IgD-negative memory B cell (primary cell): ENCODE measurements at regions not wholly inside any gene's neighbourhood (a gene's known extent, or its start where the extent isn't known, plus 50 kb on each side); places are given as distances from the start of the nearest gene placed in this dataset.

Experiments
- H3K27ac Mint-ChIP-seq, 3 donors: one replicate each; pipeline ENCODE4 v1.8.0; 2020 to 2022; ENCODE audit warnings: mild to moderate bottlenecking in 3 of 3, mixed read lengths in 3 of 3, moderate library complexity in 1 of 3
- H3K27me3 Mint-ChIP-seq: one replicate; pipeline ENCODE4 v1.8.0; 2021; ENCODE audit warnings: mixed read lengths
- H3K36me3 Mint-ChIP-seq: one replicate; pipeline ENCODE4 v1.8.0; 2020; ENCODE audit warnings: mild to moderate bottlenecking, mixed read lengths
- H3K4me1 Mint-ChIP-seq, 3 donors: one replicate each; pipeline ENCODE4 v1.8.0; 2020 to 2022; ENCODE audit warnings: mixed read lengths in 3 of 3, mild to moderate bottlenecking in 1 of 3
- H3K4me3 Mint-ChIP-seq, 4 donors: one replicate each; pipeline ENCODE4 v1.8.0; 2020 to 2022; ENCODE audit warnings: mild to moderate bottlenecking in 4 of 4, mixed read lengths in 4 of 4, moderate library complexity in 3 of 4
- H3K9me3 Mint-ChIP-seq, 3 donors: one replicate each; pipeline ENCODE4 v1.8.0; 2020 to 2021; ENCODE audit warnings: mixed read lengths in 3 of 3, mild to moderate bottlenecking in 1 of 3

GRCh38 chr13:99043831-99044231, 66.0 kb upstream of the DOCK9 start:
- peaks cover 3% of the 10 kb centered on the region for H3K36me3 Mint-ChIP-seq
- H3K27me3 Mint-ChIP-seq = peaks cover 43% of the 10 kb centered on the region
- no peak overlapping the region for H3K4me3 Mint-ChIP-seq
- H3K27ac Mint-ChIP-seq = peak overlapping the region in 1 of 3 donors; percentile 13
- H3K4me1 Mint-ChIP-seq = peaks cover 10 to 26% (median 18%) of the 10 kb centered on the region in 3 donors
- no peaks in the 10 kb centered on the region for H3K9me3 Mint-ChIP-seq

GRCh38 chr13:99044764-99045163, 66.9 kb upstream of the DOCK9 start:
- Mint-ChIP-seq H3K27ac (no peak overlapping the region), H3K27me3 (peaks cover 43% of the 10 kb centered on the region), H3K9me3 (no peaks in the 10 kb centered on the region), H3K36me3 (peaks cover 5% of the 10 kb centered on the region), H3K4me1 (peaks cover 10 to 26% (median 18%) of the 10 kb centered on the region in 3 donors), H3K4me3 (no peak overlapping the region)

GRCh38 chr13:99045396-99045795, 67.5 kb upstream of the DOCK9 start:
- H3K9me3 Mint-ChIP-seq = no peaks in the 10 kb centered on the region
- H3K4me1 Mint-ChIP-seq = peaks cover 13 to 30% (median 18%) of the 10 kb centered on the region in 3 donors
- peaks cover 45% of the 10 kb centered on the region for H3K27me3 Mint-ChIP-seq
- no peak overlapping the region for H3K4me3 Mint-ChIP-seq
- peaks cover 5% of the 10 kb centered on the region for H3K36me3 Mint-ChIP-seq
- no peak overlapping the region for H3K27ac Mint-ChIP-seq

GRCh38 chr13:99046851-99047250, 69.0 kb upstream of the DOCK9 start:
- peaks cover 47% of the 10 kb centered on the region for H3K27me3 Mint-ChIP-seq
- no peaks in the 10 kb centered on the region for H3K9me3 Mint-ChIP-seq

GRCh38 chr13:99050983-99051488, 73.2 kb upstream of the DOCK9 start:
- Mint-ChIP-seq H3K4me3 (peak overlapping the region in 2 of 4 donors; percentile 74 to 84), H3K4me1 (peaks cover 35 to 47% (median 42%) of the 10 kb centered on the region in 3 donors), H3K27me3 (peaks cover 37% of the 10 kb centered on the region), H3K9me3 (no peaks in the 10 kb centered on the region), H3K36me3 (peaks cover 7% of the 10 kb centered on the region), H3K27ac (peak overlapping the region in 1 of 3 donors; percentile 22)

More at GRCh38 chr13:99046851-99047250, 69.0 kb upstream of the DOCK9 start:
- no peak overlapping the region for H3K27ac Mint-ChIP-seq
- peaks cover 7% of the 10 kb centered on the region for H3K36me3 Mint-ChIP-seq
- H3K4me3 Mint-ChIP-seq = peak overlapping the region in 1 of 4 donors; percentile 87
- H3K4me1 Mint-ChIP-seq = peaks cover 25 to 41% (median 31%) of the 10 kb centered on the region in 3 donors

GRCh38 chr13:99051768-99052455, 74.0 kb upstream of the DOCK9 start:
- peaks cover 28 to 41% (median 33%) of the 10 kb centered on the region in 3 donors for H3K4me1 Mint-ChIP-seq
- H3K27me3 Mint-ChIP-seq = peaks cover 32% of the 10 kb centered on the region

GRCh38 chr13:99053636-99054233, 75.9 kb upstream of the DOCK9 start:
- H3K36me3 Mint-ChIP-seq = peaks cover 4% of the 10 kb centered on the region
- H3K4me3 Mint-ChIP-seq = no peak overlapping the region
- H3K4me1 Mint-ChIP-seq = peaks cover 26 to 41% (median 32%) of the 10 kb centered on the region in 3 donors
- peaks cover 23% of the 10 kb centered on the region for H3K27me3 Mint-ChIP-seq
- H3K9me3 Mint-ChIP-seq = no peaks in the 10 kb centered on the region
- no peak overlapping the region for H3K27ac Mint-ChIP-seq

More at GRCh38 chr13:99051768-99052455, 74.0 kb upstream of the DOCK9 start:
- Mint-ChIP-seq H3K4me3 (peak overlapping the region in 2 of 4 donors; percentile 74 to 84), H3K36me3 (peaks cover 7% of the 10 kb centered on the region), H3K27ac (peak overlapping the region in 2 of 3 donors; percentile 22 to 56), H3K9me3 (no peaks in the 10 kb centered on the region)

GRCh38 chr13:99055281-99055680, 77.4 kb upstream of the DOCK9 start:
- Mint-ChIP-seq H3K4me1 (peaks cover 27 to 41% (median 32%) of the 10 kb centered on the region in 3 donors), H3K27me3 (peaks cover 21% of the 10 kb centered on the region), H3K9me3 (no peaks in the 10 kb centered on the region), H3K36me3 (peaks cover 2% of the 10 kb centered on the region), H3K27ac (peak overlapping the region in 1 of 3 donors; percentile 74), H3K4me3 (peak overlapping the region in 2 of 4 donors; percentile 22 to 56)

GRCh38 chr13:99055735-99056134, 77.9 kb upstream of the DOCK9 start:
- Mint-ChIP-seq H3K36me3 (peaks cover 2% of the 10 kb centered on the region), H3K27ac (no peak overlapping the region), H3K27me3 (peaks cover 21% of the 10 kb centered on the region), H3K9me3 (no peaks in the 10 kb centered on the region), H3K4me1 (peaks cover 24 to 39% (median 30%) of the 10 kb centered on the region in 3 donors), H3K4me3 (no peak overlapping the region)

GRCh38 chr13:99056381-99057014, 78.6 kb upstream of the DOCK9 start:
- Mint-ChIP-seq H3K27me3 (peaks cover 14% of the 10 kb centered on the region), H3K9me3 (no peaks in the 10 kb centered on the region), H3K36me3 (no peaks in the 10 kb centered on the region), H3K27ac (no peak overlapping the region), H3K4me3 (no peak overlapping the region), H3K4me1 (peaks cover 18 to 32% (median 26%) of the 10 kb centered on the region in 3 donors)

- no peaks in the 10 kb centered on the region for H3K9me3 Mint-ChIP-seq
- no peaks in the 10 kb centered on the region for H3K36me3 Mint-ChIP-seq
- peaks cover 11% of the 10 kb centered on the region for H3K27me3 Mint-ChIP-seq
- peaks cover 10 to 22% (median 17%) of the 10 kb centered on the region in 3 donors for H3K4me1 Mint-ChIP-seq
- no peak overlapping the region for H3K4me3 Mint-ChIP-seq
- H3K27ac Mint-ChIP-seq = no peak overlapping the region
Observed at GRCh38 chr13:99057310-99057975, 79.6 kb upstream of the DOCK9 start.

GRCh38 chr13:99058527-99059495, 80.9 kb upstream of the DOCK9 start:
- Mint-ChIP-seq H3K4me3 (no peak overlapping the region), H3K27me3 (peaks cover 5% of the 10 kb centered on the region), H3K27ac (no peak overlapping the region), H3K9me3 (no peaks in the 10 kb centered on the region), H3K4me1 (peaks cover 6 to 20% (median 12%) of the 10 kb centered on the region in 3 donors), H3K36me3 (peaks cover 1% of the 10 kb centered on the region)

GRCh38 chr13:99059498-99060075, 81.7 kb upstream of the DOCK9 start:
- peaks cover 6% of the 10 kb centered on the region for H3K36me3 Mint-ChIP-seq
- no peak overlapping the region for H3K4me3 Mint-ChIP-seq
- H3K4me1 Mint-ChIP-seq = peaks cover 3 to 20% (median 15%) of the 10 kb centered on the region in 3 donors
- H3K9me3 Mint-ChIP-seq = no peaks in the 10 kb centered on the region
- peaks cover 5% of the 10 kb centered on the region for H3K27me3 Mint-ChIP-seq
- no peak overlapping the region for H3K27ac Mint-ChIP-seq
